LNCaP clone FGC (cell line): ENCODE measurements at regions not wholly inside any gene's neighbourhood (a gene's known extent, or its start where the extent isn't known, plus 50 kb on each side); places are given as distances from the start of the nearest gene placed in this dataset.

Source experiments
- DNase-seq: peaks from one replicate; pipeline ENCODE4 v3.0.0-alpha.2; 2011; ENCODE audit warnings: low read depth
- H3K4me3 ChIP-seq: 2 replicates; pipeline ENCODE4 v1.5.1; 2011; ENCODE audit warnings: mild to moderate bottlenecking, low read depth, low read length, control low read depth
- TF ChIP-seq, protein P1 (sequence below): IDR thresholded peaks from 2 replicates; pipeline ENCODE4 v1.5.1; 2012; ENCODE audit warnings: mild to moderate bottlenecking; ENCODE audit not compliant: control insufficient read depth, insufficient read depth; ENCODE audit errors: extremely low read depth

DNA sequence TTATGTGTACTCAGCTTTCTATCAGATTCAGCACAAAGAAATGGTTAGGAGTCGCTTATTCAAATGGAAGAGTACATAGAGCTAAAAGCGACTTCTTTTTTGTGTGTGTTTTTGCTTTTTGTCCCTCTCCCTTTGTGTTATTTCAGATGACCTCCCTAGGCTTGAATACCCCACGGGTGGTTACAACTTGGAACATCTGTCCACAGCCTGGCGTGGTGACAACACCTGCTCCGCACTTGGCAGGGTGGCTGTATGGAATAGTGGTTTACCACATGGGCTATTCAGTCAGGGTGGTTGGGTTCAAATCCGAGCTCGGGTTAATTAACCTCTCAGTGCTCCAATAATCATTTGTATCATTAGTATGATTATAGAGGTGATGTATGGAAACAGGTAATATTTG is 151.6 kb upstream of the FREM2 start:
- TF ChIP-seq, protein P1, sequence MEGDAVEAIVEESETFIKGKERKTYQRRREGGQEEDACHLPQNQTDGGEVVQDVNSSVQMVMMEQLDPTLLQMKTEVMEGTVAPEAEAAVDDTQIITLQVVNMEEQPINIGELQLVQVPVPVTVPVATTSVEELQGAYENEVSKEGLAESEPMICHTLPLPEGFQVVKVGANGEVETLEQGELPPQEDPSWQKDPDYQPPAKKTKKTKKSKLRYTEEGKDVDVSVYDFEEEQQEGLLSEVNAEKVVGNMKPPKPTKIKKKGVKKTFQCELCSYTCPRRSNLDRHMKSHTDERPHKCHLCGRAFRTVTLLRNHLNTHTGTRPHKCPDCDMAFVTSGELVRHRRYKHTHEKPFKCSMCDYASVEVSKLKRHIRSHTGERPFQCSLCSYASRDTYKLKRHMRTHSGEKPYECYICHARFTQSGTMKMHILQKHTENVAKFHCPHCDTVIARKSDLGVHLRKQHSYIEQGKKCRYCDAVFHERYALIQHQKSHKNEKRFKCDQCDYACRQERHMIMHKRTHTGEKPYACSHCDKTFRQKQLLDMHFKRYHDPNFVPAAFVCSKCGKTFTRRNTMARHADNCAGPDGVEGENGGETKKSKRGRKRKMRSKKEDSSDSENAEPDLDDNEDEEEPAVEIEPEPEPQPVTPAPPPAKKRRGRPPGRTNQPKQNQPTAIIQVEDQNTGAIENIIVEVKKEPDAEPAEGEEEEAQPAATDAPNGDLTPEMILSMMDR, result no peak
- DNase-seq, result no peak
- H3K4me3 ChIP-seq, result no peak overlapping the region

- no peak overlapping the region for H3K4me3 ChIP-seq
- DNase-seq, result no peak
- TF ChIP-seq, protein P1, result no peak
Observed at GRCh38 chr13:38537051-38537450, 149.8 kb upstream of the FREM2 start.

GRCh38 chr13:38538422-38538821 is 148.5 kb upstream of the FREM2 start:
- no peak for DNase-seq
- TF ChIP-seq, protein P1, result no peak
- no peak overlapping the region for H3K4me3 ChIP-seq

DNA sequence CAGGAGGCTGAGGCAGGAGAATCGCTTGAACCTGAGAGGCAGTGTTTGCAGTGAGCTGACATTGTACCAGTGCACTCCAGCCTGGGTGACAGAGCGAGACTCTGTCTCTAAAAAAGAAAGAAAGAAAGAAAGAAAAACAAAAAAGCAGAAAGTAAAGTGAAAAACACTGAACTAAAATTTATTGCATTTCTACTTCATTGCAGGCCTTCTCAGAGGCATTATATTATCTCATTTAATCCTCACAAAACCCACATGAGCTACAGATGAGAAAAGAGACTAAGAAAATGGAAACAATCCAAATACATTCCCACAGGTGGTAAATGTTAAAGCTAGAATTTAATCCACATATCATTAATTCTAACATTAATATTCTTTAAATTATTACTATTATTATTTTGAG is 147.2 kb upstream of the FREM2 start:
- DNase-seq, result no peak

DNA sequence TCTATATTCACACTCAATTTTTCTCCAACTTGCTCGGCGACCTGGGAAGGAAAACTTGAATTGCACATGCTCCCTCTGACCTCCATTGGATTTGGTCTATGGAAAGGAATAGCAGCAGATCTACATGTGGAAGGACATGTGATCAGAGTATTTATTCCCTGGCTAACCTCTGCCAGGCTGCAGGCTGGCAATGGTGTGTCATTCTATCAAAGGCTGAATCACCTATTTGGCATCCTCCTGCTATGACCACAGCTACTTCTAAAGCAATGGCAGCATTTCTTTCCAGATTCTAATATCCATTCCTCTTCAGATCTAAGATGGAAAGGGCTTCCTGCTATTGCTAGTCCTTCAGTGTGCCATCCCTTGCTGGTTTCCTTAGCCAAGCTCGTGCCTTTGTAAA is 144.3 kb upstream of the FREM2 start:
- H3K4me3 ChIP-seq, result no peak overlapping the region
- no peak for DNase-seq
- TF ChIP-seq, protein P1, result no peak

More for the DNA sequence above, 147.2 kb upstream of the FREM2 start:
- TF ChIP-seq, protein P1, result no peak
- H3K4me3 ChIP-seq, result no peak overlapping the region

- H3K4me3 ChIP-seq, result no peak overlapping the region
- TF ChIP-seq, protein P1, result no peak
- no peak for DNase-seq
Observed at GRCh38 chr13:38543561-38543960, 143.3 kb upstream of the FREM2 start.

DNA sequence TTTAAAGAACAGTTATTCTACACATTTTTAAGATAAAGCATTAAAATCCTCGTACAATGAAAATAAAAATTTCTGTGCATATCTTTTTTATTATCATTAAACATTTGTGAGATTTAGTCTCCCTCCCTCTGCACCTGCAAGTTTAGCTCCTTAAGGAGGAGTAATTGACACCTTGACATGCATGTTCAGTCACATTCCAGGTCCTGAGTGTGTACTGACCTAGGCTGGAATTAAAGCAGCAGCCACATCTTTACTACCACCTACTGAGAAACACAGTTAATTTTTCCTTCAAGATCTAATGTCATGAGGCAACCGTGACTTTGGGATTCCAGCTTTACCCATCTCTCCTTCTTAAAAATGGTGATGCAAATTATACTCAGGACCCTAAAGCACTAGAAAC is 123.1 kb upstream of the FREM2 start:
- no peak for DNase-seq
- H3K4me3 ChIP-seq, result no peak overlapping the region
- TF ChIP-seq, protein P1, result no peak
